Forelimb muscle (tissue), 1 donor: ENCODE measurements at regions not wholly inside any gene's neighbourhood (a gene's known extent, or its start where the extent isn't known, plus 50 kb on each side); places are given as distances from the start of the nearest gene placed in this dataset.
"Not testable (repeated sequence)": the region's sequence is repeated elsewhere in the genome, so short reads cannot be mapped to it uniquely, and the experiment has no call there.

Experiments
- DNase-seq: peaks from one replicate; pipeline ENCODE4 v3.0.0-alpha.2; 2013; ENCODE audit warnings: low read depth

DNA sequence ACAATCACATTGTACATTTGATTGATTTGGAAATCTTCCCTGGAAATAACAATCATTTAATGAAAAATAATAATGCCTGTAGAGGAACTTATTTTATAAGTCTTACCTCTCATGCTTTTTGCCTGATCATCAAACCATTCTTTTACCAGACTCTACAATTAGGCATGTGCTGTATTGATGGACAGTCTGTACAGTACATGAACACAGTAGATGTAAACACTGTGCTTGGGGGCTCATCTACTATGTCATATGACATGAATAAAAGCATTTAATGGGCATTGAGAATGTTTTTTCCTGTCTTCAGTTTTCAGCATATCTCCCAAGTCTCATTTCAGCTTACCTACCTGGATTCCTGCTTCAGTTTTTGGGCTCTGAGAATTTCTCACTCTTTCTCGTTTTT lies 1070.9 kb downstream of the STIM2 start:
- DNase-seq = no peak

DNA sequence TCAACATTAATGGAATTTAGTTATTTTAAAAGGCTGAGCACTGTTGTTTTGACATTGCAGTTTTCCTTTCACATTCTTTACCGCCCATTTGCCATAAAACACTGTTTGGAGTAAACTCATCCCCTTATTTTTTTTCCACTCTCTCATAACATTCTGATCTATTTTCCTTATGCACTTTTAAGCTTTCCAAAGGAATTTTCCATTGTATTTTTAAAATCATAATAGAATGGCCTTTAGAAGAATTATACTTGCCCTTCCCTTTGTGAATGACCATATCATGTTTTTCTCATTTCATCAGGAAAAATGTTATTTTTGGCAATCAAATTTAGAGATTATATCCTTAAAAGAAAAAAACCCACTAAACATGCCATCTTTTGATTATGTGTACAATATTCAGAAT lies 1074.2 kb downstream of the STIM2 start:
- peak; percentile 31 for DNase-seq

DNA sequence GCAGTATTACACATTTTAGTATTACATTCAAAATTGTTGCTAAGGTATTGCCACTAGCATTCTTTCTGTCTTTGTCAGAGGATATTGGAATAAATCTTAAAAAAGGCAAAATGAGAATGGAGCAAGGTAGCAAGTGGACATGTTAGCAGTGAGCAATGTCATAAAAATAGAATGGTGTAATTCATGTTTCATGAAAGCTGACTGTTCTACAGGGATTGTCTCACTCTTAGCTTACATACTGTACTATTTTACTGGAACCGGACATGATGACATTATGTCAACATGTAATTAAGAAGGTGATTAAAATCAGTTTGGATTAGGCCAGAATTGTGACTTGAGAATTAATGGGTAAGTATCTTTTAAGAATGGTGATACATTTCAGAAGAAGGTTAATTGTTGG lies 1086.2 kb downstream of the STIM2 start:
- no peak for DNase-seq

DNA sequence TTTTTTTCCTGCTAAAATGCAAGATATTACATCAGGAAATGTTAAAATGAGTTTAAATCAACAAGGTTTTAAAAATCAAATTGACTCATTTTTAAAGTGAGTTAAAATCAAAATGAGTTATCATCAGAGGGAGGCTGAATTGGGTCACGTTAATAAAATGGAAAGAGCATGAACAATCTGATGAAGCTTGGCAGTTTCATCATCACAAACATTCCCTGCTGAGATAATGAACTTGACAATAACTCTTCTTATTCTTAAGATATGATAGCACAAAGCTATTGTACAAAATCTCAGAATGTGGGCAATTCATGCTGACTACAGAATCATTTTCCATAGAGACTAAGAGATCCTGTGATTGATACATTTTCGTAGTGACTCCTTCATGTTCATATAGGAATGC lies 1086.7 kb downstream of the STIM2 start:
- no peak for DNase-seq

DNA sequence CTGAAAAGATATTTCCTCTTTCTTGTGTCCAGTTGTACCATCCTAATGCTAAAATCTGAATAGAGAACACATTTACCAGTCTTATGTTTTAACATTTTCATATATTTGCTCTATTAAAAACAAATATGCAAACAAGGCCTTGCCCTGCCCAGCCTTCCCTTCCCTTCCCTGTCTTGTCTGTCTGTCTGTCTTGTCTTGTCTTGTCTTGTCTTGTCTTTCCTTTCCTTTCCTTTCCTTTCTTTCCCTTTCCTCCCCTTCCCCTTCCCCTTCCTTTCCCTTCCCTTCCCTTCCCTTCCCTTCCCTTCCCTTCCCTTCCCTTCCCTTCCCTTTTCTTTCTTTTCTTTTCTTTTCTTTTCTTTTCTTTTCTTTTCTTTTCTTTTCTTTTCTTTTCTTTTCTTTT lies 1103.5 kb downstream of the STIM2 start:
- no peak for DNase-seq

DNA sequence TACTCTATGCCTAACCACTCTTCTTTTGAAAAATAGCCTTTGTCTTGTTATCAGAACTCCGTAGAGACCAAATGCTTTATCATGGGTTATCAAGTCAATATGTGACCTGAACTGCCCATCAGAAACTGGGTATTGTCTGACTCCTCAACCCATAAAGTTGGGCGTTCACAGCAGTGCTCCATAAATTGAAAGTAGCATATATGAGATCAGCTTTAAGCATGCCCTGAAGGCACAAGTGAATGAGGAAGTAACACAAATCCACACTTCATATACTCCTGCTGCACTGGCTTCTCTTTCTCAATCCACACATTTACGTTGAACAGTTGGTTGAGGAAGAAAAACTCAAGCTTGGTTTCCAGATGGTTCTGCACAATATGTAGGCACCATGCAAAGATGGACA lies 1106.0 kb downstream of the STIM2 start:
- no peak for DNase-seq

DNA sequence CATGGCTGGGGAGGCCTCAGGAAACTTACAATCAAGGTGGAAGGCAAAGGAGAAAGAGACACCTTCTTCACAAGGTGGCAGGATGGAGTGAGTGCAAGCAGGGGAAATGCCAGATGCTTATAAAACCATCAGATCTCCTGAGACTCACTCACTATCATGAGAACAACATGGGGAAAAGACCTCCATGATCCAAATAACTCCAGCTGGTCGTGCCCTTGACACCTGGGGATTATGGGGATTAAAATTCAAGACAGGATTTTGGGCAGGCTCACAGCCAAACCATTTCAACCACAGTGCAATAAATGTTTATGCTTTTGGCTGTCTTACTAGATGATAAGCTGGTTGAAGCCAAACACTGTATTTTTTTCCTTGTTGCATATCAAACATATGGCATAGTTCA lies 1112.4 kb downstream of the STIM2 start:
- no peak for DNase-seq

DNA sequence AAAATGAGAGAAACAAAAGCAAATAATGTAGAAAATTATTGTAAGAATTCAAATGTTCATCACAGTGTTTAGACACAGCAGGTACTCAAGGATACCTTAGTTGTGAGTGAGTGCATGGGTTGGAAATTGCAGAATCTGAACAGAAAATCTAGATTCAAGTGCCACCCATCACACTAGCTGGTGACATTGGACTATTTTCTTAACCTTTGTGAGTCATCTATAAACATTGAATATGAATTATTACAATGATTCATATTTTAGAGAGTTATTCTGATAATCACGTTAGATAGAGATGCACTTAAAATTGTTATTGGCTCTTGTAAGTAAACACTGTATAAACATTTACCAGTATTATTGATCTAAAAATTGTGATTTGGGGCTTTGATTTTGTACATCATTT lies 1113.1 kb downstream of the STIM2 start:
- no peak for DNase-seq

DNA sequence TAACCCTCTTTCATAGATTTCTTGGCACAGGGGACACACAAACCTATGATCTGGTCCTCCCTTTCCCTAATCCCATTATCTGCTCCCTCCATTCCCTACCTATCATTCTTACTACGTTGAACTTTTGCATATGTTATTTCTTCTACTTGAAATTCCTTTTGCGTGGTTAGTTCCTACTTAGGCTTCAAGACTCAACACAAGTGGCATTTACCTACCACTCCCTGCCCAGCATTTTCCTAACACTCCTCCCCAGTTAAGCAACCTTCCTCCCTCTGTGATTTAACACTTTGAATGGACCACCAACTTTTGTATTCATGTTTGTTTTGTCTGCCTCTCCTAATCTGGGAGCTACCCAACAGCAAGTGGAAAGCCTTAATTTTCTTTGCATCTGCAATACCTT lies 1113.7 kb downstream of the STIM2 start:
- no peak for DNase-seq

DNA sequence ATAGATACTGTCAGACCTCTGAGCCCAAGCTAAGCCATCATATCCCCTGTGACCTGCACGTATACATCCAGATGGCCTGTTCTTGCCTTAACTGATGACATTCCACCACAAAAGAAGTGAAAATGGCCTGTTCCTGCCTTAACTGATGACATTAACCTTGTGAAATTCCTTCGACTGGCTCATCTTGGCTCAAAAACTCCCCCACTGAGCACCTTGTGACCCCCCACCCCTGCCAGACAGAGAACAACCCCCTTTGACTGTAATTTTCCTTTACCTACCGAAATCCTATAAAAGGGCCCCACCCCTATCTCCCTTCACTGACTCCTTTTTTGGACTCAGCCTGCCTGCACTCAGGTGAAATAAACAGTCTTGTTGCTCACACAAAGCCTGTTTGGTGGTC lies 1114.2 kb downstream of the STIM2 start:
- DNase-seq = not testable (repeated sequence)

DNA sequence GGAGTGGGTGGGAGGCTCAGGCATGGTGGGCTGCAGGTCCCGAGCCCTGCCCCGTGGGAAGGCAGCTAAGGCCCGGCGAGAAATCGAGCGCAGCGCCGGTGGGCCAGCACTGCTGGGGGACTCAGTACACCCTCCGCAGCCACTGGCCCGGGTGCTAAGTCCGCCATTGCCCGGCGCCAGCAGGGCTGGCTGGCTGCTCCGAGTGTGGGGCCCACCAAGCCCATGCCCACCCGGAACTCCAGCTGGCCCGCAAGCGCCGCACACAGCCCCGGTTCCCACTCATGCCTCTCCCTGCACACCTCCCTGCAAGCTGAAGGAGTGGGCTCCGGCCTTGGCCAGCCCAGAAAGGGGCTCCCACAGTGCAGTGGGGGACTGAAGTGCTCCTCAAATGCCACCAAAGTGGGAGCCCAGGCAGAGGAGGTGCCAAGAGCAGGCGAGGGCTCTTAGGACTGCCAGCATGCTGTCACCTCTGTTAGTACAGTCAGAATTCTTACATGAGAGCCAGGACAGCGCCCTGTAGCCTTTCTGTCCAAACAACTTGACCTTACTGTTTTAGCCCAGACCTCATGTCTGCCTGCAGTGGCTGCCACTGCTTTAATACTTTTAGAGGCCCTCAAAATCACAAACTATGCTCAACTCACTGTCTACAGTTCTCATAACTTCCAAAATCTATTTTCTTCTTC lies 1117.9 kb downstream of the STIM2 start:
- not testable (repeated sequence) for DNase-seq

DNA sequence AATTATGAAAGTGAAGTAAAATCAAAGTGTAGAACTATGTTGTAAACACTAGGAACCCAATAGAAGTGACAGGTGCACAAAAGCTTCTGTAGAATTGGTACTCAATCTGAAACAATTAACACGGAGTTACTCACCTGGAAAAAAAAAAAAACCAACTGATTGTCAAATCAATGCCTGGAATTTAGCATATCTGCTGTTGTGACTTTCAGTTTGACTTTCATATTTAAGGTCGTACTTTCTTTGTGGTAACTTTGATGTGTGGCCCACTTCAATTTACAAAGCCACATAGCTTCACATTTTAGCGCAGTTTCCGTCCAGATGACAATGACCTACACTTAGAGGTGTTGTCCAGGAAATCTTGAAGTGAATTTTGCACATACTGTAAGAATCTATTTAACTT lies 1124.9 kb downstream of the STIM2 start:
- DNase-seq = no peak

DNA sequence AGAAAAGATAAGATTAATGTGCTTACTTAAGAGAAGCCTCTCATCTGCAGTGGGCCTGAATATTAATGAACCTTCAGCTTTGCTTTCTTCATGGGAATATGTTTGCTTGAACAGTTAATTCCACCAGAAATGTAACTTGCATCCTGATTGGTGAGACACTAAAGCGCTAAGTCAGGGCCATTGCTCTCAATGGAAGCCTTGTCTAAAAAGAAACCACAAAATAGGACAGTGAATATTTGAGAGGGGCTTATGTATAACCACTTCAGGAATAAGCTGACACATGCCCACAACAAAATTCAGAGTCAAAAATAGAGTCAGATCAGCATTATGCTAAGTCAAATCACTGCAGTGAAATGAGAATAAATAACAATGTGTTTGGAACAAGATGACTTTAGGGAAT lies 1125.8 kb downstream of the STIM2 start:
- DNase-seq = no peak

DNA sequence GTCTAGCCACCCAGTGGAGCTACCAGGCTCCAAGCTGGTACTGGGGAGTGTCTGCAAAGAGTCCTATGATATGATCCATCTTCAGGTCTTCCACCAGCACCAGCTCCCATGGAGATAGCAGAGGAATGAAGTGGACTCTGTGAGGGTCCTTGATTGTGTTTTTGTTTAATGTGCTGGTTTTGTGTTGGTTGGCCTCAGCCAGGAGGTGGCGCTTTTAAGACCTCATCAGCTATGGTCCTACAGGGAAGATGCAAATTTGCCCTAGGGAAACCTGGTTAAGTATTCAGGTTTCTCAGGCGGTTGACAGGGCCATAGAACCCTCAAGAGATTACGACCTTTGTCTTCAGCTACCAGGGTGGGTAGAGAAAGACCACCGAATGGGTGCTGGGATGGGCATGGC lies 1141.1 kb downstream of the STIM2 start:
- DNase-seq = no peak

DNA sequence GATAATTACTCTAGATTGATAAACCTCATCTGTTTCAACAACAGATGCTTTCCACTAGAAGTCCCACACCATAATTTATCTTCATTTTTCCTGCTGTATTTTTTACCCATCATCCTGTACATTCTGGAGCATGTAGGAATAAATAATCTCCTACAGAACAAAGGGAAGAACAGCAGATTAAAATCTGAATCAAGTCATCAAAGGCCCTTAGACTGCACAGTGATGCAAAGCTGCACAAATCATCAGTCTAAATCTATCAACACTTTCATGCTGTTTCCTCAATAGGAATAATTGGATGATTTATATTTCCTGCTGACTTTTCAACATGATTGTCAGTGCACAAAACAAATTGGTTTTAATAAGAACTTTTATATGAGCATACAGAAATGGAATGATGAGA lies 1143.9 kb downstream of the STIM2 start:
- DNase-seq = no peak

DNA sequence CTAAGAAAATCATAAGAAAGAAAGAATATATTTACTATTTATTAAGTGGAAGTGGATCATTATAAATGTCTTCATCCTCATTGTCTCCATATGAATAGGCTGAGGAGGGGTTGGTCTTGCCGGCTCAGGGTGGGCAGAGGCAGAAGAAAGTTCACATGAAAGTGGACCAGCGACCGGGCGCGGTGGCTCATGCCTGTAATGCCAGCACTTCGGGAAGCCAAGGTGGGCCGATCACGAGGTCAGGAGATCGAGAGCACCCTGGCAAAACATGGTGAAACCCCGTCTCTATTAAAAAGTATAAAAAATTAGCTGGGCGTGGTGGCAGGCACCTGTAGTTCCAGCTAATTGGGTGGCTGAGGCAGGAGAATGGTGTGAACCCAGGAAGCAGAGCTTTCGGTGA lies 1145.4 kb downstream of the STIM2 start:
- DNase-seq = no peak

DNA sequence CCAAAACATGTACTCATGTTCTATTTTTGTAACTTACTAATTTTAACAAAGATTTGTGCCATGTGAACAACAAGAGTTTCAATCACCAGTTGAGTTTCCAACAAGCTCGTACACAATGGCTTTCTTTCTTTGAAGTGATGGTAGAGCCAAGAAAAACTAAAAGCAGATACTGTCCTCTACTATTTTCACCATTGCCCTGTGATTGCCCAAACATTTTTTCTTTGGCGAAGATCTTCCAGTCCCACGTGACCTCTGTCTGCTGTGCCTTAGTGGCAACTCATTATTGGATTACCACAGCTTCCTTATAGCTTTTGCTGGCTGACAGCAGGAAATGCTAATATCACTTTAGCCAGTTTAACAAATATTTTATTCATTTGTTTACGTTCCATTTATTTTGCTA lies 1147.1 kb downstream of the STIM2 start:
- DNase-seq = no peak

DNA sequence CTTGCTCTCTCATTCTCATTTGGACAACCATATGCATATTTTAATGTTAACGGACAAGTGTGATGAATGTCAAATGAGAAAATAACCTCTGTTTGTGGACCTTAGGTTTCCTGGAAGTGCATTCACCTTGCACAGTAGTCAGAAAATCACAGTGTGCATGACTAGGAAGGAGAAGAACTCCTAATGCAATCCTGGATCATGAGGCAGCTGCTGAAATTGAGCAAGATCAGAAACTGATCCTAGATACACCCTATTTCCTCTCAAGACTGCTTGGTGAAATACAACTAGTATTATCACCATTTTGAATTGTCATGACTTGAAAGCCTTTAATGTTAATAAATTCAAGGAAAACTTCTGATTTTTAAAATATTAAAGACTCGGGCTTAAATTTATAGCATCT lies 1148.9 kb downstream of the STIM2 start:
- DNase-seq = no peak

DNA sequence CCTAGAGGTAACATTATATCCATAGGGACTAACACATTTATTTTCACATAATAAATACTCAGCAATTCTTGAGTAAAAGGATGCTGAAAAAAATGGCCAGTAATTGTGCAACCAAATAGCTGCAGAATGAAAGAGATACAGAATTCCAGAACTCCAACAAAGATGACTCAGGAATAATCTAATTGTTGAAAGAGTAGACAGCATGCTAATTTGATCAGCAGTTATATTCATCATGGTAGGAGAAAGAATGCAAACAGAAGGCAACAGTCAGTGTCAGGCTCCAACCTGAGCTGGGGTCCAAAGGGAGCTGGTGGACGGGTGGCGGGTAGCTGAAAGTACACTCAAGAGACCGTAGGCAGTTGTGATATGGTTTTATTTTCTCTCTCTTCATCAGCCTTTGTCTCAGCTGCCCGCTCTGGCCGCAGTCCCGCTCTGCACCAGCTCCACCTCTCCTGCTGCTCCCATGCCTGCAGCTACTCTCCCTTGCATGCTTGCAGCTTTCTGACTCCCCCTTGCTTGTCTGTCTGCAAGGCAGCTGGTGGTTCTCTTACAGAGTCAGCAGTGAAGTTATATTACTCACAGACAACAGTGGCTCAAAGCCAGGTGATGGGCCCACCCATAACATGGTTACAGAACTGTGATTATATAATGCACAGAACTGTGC lies 1150.1 kb downstream of the STIM2 start:
- no peak for DNase-seq

DNA sequence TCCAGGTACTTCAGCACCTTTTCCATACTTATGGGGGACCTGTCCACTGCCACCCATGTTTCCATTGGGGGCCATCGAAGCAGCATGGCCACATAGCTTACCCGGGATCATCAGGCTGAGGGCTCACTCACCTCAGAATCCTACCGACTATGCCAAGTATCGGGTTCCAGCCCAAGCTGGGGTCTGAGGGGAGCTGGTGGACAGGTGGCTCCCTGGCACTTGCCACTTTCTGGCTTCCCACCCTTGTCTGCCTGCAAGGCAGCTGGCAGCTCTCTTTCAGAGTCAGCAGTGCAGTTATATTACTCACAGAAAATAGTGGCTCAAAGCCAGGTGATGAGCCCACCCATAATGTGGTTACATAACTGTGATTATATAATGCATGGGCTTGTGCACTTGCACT lies 1153.8 kb downstream of the STIM2 start:
- no peak for DNase-seq

DNA sequence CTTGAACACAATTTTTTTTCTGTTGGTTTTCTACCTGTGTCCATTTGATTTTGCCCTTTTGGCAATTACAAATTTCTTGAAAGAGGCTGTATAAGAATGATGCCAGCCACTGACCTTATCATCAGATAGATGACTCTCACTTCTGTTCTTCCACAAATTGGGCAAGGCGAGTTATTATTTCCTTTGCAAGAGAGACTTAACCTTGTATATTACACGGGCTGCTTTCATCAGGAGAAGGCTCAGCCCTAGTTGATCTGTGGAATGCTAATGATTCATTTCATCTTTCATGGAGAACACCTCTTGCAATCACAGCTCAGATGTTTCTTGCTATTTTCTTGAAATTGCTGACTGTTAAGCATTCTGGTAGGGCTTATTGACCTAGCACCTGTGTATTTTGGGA lies 1155.4 kb downstream of the STIM2 start:
- DNase-seq = no peak

DNA sequence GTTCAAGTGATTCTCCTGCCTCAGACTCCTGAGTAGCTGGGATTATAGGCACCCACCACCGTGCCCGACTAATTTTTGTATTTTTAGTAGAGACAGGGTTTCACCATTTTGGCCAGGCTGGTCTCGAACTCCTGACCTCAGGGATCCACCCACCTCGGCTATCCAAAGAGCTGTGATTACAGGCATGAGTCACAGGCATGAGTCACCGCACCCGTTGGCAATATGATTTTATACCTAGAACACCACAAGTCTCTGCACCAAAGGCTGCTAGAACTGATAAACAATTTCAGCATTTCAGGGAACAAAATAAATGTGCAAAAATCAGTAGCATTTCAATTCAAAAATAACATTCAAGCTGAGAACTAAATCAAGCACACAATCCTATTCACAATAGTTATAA lies 1177.6 kb downstream of the STIM2 start:
- not testable (repeated sequence) for DNase-seq

DNA sequence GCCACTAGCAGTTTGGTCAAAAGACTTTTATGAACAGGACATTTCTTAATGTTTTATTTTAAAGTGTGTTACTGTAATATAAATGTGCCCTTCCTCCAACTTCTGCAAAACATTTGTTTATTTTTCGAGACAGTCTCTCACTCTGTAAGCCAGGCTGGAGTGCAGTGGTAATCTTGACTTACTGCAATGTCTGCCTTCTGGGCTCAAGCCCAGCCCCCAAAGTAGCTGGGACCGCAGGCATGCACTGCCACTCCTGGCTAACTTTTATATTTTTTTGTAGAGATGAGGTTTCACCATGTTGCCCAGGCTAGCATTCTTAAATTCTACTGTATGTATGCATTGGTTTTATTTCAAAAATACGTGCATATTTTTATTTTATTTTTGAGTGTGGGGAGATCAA lies 1201.9 kb downstream of the STIM2 start:
- no peak for DNase-seq
